Ovary (tissue), 7 donors: ENCODE measurements at regions not wholly inside any gene's neighbourhood (a gene's known extent, or its start where the extent isn't known, plus 50 kb on each side); places are given as distances from the start of the nearest gene placed in this dataset.

Experiments used
- DNase-seq, 5 donors: peaks; one replicate each; pipeline ENCODE4 v3.0.0-alpha.2; 2019 to 2020
- H3K27ac ChIP-seq, 2 donors: fragments of 200-600 bp; one replicate each; pipeline versions ENCODE4 v1.5.1 to v1.8.0; 2019 to 2022
- H3K27me3 ChIP-seq: fragments of 200-600 bp; one replicate; pipeline ENCODE4 v1.8.0; 2022
- H3K36me3 ChIP-seq: fragments of 200-600 bp; sonication (generic); one replicate; pipeline ENCODE4 v1.5.1; 2019
- H3K4me1 ChIP-seq: one replicate; pipeline ENCODE4 v1.8.1; 2013; ENCODE audit warnings: mild to moderate bottlenecking, moderate library complexity; ENCODE audit not compliant: insufficient read depth
- H3K4me3 ChIP-seq: fragments of 200-600 bp; sonication (generic); one replicate; pipeline ENCODE4 v1.5.1; 2017
- H3K9me3 ChIP-seq, 2 donors: fragments of 200-600 bp in 1 of 2; sonication (generic) in 1 of 2; one replicate each; pipeline versions ENCODE4 v1.5.1 to v1.8.1; 2013 to 2019; ENCODE audit warnings: mild to moderate bottlenecking in 1 of 2, moderate library complexity in 1 of 2
- CTCF ChIP-seq, 3 donors: fragments of 450-650 bp in 2 of 3; fragments of 200-600 bp in 1 of 3; IDR thresholded peaks; one replicate each; pipeline versions ENCODE4 v1.5.1 to v1.8.0; 2016 to 2022; ENCODE audit warnings: antibody characterized with exemption in 3 of 3, mild to moderate bottlenecking in 1 of 3
- EP300 ChIP-seq: sonication (generic); formaldehyde crosslinking; IDR thresholded peaks from one replicate; pipeline ENCODE4 v1.6.1; 2017; ENCODE audit warnings: antibody characterized with exemption
- POLR2A ChIP-seq: fragments of 450-650 bp; IDR thresholded peaks from one replicate; pipeline ENCODE4 v1.6.1; 2017; ENCODE audit warnings: antibody characterized with exemption, mild to moderate bottlenecking, moderate library complexity
- WGBS, 3 donors: extraction: QIAGEN DNeasy Blood & Tissue Kit in 1 of 3; methylation state at CpG; one replicate each; pipeline versions ENCODE4 v1.1.5 to v1.1.7; 2013 to 2017; 5-methylcytosine and 5-hydroxymethylcytosine counted together
- intact Hi-C, 4 donors: fragments of 100-400 bp; cut with DNase I; formaldehyde crosslinking; loops; one replicate each; pipeline versions ENCODE4 v1.11.0 to v1.15.1; 2022 to 2023
- donor health status: DM: no; HTN: no; CAD: no; lungs with moderate emphysema.
- donor health status: DM: no; HTN: no; CAD: no.
- donor health status: Bipolar disorder and iron deficiency.
- donor health status: DM: no; HTN: no; CAD: no.
- donor health status: DM: yes; HTN: yes; CAD: no.

DNA sequence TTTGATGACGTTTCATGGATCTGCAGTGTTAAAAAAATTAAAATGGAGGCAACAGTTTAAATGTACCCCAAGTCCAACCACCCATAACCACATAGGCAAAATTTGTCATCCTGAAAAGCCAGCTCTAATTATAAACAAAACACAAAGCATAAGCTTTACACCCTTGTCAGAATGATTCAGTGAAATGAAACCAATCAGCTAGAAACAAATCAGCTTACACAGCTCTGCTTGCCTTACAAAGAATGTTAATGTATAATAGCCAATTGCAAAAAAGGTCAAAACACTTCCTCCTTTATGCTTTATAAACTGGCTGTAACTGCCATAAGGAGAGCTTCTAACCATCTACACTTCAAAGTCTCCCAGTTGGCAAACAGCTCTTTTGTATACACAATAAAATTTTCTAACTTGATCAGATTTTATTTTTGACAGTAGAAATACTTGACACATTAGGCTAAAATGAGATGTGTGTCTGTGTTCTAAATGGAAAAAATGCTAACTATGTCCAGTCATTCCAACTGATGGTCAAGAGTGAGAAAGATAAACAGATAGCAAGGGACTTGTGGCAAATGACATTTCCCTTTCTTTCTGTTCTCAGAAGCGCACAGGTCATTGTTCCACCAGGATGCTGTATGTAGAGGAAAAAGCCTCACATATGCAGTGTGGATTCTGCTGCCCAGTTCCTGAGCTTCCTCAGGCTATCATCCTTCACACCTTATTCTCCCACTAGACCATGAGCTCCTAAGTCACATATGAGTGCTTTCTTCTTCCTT is 344.3 kb upstream of the ID4 start:
- Histone ChIP-seq H3K4me1 (no peaks in the 10 kb centered on the region), H3K9me3 (no peaks in the 10 kb centered on the region), H3K36me3 (no peaks in the 10 kb centered on the region), H3K4me3 (no peak overlapping the region), H3K27ac (no peak overlapping the region), H3K27me3 (no peaks in the 10 kb centered on the region)
- TF ChIP-seq POLR2A (no peak), EP300 (no peak), CTCF (IDR thresholded peaks at IDR 0.05) (no peak)
- intact Hi-C loops = no loop called here
- WGBS, 3 donors = 85 to 91% (median 86%) methylated on average over 2 of the region's 2 CpGs
- no peak for DNase-seq

DNA sequence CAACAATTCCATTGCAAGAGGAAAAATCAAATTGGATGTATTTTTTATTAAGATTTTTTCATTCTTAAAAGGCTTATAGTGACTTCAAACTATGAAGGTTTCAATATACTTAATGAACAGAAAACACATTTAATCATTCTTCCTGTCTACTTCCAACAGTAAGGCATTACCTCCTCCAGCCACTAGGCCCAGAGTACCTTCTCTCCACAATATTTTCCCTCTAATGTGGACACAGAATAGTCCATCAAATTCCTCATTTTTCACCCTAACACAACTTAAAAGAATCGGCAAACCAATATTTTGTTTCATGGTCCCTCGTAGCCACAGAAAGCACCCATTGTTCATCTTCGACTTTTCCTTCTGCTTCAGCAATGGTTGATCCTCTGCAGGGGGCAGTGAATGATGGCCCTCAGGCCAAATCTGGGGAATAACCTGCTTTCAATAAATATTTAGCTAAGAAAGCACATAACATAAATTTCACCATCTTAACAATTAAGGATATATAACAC is 335.4 kb upstream of the ID4 start:
- no peaks in the 10 kb centered on the region for H3K4me1 ChIP-seq
- 94 to 95% (median 94%) methylated on average over 3 of the region's 3 CpGs for WGBS, 3 donors
- DNase-seq = no peak
- TF ChIP-seq EP300 = no peak
- TF ChIP-seq POLR2A = no peak
- H3K27me3 ChIP-seq = no peaks in the 10 kb centered on the region
- no peaks in the 10 kb centered on the region for H3K9me3 ChIP-seq
- no peak overlapping the region for H3K27ac ChIP-seq
- intact Hi-C loops = no loop called here
- H3K4me3 ChIP-seq = no peak overlapping the region
- no peaks in the 10 kb centered on the region for H3K36me3 ChIP-seq

GRCh38 chr6:19502301-19502700 is 334.9 kb upstream of the ID4 start:
- TF ChIP-seq POLR2A (no peak), CTCF (IDR thresholded peaks at IDR 0.05) (no peak), EP300 (no peak)
- Histone ChIP-seq H3K27ac (no peak overlapping the region), H3K27me3 (no peaks in the 10 kb centered on the region), H3K4me3 (no peak overlapping the region), H3K36me3 (no peaks in the 10 kb centered on the region), H3K4me1 (no peaks in the 10 kb centered on the region), H3K9me3 (no peaks in the 10 kb centered on the region)
- no peak for DNase-seq
- WGBS, 3 donors = 78 to 80% (median 80%) methylated on average over 2 of the region's 2 CpGs
- intact Hi-C loops = no loop called here

DNA sequence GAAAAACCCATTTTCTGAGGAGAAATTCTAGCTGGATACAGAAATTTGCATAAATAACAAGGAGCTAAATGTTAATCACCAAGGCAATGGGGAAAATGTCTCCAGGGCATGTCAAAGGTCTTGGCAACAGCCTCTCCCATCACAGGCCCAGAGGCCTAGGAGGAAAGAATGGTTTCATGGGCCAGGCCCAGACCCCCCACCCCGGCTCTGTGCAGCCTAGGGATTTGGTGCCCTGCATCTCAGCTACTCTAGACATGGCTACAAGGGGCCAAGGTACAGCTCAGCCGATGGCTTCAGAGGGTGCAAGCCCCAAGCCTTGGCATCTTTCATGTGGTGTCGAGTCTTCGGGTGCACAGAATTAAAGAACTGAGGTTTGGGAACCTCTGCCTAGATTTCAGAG is 321.2 kb upstream of the ID4 start:
- TF ChIP-seq EP300 (no peak), POLR2A (no peak), CTCF (IDR thresholded peaks at IDR 0.05) (no peak)
- Histone ChIP-seq H3K27ac (no peak overlapping the region), H3K4me3 (no peak overlapping the region), H3K9me3 (peaks cover 0 to 5% of the 10 kb centered on the region in 2 donors), H3K4me1 (no peaks in the 10 kb centered on the region), H3K36me3 (no peaks in the 10 kb centered on the region), H3K27me3 (no peaks in the 10 kb centered on the region)
- WGBS, 3 donors = 92 to 95% (median 93%) methylated on average over 4 of the region's 4 CpGs
- intact Hi-C loops = no loop called here
- DNase-seq = no peak

DNA sequence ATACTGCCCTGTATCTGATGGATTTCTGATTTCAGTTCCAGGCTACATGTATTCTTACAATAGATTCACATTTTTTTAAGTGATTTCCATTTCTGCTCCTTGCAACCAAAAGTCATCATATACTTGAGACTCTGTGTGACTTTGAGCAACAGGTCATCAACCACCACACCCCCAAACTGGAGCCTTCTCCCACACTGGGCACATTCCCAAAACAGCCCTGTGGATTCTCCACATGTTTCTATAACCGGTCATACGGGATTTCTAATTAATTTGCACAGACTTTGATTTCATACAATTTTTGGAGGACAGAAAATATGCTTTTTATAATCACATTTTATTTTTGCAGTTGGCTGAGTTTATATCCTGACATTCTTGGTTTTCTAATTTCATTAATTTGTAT is 317.2 kb upstream of the ID4 start:
- DNase-seq = no peak
- H3K27ac ChIP-seq = no peak overlapping the region
- H3K4me3 ChIP-seq = no peak overlapping the region
- WGBS, 3 donors = 75 to 82% (median 76%) methylated on average over 2 of the region's 2 CpGs
- TF ChIP-seq EP300 (no peak), CTCF (IDR thresholded peaks at IDR 0.05) (no peak), POLR2A (no peak)
- peaks cover 0 to under 1% of the 10 kb centered on the region in 2 donors for H3K9me3 ChIP-seq
- no peaks in the 10 kb centered on the region for H3K27me3 ChIP-seq
- H3K4me1 ChIP-seq = no peaks in the 10 kb centered on the region
- intact Hi-C loops = no loop called here
- no peaks in the 10 kb centered on the region for H3K36me3 ChIP-seq
